ENCODE measurements at regions not wholly inside any gene's neighbourhood (a gene's known extent, or its start where the extent isn't known, plus 50 kb on each side); places are given as distances from the start of the nearest gene placed in this dataset.

DNA sequence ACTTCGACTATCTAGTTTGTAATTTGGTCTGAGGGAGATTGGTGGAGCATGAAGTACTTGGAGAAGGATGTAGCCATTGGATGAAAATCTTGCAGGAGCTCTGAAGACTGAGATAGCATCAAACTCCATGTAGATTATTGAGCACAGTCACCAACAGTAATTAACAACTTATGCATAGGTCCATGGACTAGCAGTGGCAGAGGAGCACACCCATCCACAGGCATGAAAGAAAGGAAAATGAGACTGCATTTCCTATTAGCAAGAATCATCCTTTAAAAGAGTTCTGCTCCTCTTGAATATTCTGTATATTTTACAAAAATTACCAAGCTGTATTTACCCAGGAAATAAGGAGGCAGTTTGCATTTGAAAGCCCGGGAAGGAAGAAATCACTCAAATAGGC lies 529.4 kb upstream of the ACTRT1 start:
- TF ChIP-seq, protein P1, sequence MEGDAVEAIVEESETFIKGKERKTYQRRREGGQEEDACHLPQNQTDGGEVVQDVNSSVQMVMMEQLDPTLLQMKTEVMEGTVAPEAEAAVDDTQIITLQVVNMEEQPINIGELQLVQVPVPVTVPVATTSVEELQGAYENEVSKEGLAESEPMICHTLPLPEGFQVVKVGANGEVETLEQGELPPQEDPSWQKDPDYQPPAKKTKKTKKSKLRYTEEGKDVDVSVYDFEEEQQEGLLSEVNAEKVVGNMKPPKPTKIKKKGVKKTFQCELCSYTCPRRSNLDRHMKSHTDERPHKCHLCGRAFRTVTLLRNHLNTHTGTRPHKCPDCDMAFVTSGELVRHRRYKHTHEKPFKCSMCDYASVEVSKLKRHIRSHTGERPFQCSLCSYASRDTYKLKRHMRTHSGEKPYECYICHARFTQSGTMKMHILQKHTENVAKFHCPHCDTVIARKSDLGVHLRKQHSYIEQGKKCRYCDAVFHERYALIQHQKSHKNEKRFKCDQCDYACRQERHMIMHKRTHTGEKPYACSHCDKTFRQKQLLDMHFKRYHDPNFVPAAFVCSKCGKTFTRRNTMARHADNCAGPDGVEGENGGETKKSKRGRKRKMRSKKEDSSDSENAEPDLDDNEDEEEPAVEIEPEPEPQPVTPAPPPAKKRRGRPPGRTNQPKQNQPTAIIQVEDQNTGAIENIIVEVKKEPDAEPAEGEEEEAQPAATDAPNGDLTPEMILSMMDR (IDR thresholded peaks at IDR 0.05; ENCODE audit: insufficient read depth, low read length, poor library complexity, severe bottlenecking), result no peak
- TF ChIP-seq EZH2phosphoT487 (conservative IDR thresholded peaks at IDR 0.05; ENCODE audit: low read length), result no peak

All from SU-DHL-6 (cell line).